GM19238 (cell line): ENCODE measurements at regions not wholly inside any gene's neighbourhood (a gene's known extent, or its start where the extent isn't known, plus 50 kb on each side); places are given as distances from the start of the nearest gene placed in this dataset.

ENCODE experiments used
- DNase-seq: peaks from one replicate; pipeline ENCODE4 v3.0.0; 2011; ENCODE audit warnings: low spot score; ENCODE audit not compliant: insufficient read length

DNA sequence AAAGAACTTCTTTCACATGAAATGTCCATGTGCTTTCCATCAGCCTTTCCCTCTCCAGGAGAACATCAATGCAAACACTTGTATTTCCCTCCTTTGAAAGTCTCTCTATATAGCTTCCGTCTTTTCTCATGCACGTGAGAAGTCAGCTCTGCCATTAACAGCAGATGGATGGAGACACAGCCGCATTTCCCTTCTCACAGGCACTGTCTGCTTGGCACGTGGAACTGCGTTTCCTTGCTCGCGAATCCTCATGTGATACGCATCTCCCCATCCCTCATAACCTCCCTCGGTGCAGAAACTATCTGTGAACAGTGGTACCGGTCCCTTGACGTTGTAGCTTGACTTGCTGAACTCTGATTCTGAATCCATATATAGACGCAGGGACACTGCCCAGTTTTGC, 717.0 kb upstream of the RBFOX1 start:
- no peak for DNase-seq

DNA sequence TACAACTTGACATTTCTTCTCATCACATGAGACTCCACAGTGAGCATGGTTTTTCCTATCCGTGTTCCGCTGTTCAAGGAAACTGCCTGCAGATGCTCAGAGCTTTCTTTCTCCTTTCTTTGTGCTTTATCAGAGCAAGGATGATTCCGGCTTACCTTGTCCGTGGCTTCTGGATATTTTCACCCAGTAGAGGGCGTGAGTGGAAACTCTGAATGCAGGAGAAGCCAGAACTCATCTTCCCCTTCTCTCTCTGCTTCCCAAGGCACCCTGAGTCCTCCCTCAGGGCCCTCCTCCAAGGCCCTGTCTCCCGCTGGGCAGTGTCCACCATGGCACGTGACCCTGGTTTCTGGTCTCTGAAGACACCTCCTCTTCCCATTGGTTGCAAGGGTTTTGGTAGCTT, 721.1 kb upstream of the RBFOX1 start:
- no peak for DNase-seq

DNA sequence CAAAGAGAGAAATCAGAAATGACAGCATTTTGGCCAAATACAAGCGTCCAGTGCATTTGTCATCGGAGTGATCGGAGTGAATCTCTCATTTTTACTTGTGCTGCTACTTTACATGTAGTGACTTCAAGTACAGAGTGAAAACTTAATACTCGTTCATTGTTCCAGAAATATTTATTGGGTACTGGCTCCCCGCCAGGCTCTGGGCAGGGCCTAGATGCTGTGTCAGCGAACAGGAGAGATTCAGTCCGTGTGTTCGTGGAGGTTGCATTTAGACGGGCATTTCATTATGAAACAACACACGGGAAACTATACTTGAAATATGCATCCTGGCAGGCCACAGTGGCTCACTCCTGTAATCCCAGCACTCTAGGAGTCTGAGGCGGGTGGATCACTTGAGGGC, 727.2 kb upstream of the RBFOX1 start:
- no peak for DNase-seq

DNA sequence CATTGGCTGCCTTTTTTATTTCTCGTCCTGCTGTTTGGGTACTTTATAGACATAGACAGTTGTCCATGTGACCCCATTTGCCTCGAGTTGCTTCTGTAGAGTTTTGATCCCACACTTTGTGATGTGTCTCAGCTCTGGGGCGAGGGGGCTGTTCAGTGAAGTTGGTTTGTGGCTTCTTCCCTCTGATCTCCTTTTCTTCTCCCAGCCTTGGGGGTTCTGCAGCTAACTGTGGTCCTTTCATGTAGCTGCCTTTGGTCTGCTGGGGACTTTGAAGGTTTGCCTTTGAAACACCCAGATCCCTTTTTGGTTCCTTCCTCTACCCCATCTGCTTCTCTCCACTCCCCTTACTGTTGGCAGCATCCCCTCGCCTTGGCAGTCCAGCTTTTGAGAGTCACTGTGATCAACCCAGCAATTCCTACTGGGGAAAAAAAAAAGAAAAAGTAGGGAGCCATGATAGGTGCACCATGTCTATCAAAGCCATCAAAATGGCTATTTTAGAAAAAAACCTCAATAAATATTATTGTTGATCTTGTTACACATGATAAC, 728.8 kb upstream of the RBFOX1 start:
- no peak for DNase-seq

DNA sequence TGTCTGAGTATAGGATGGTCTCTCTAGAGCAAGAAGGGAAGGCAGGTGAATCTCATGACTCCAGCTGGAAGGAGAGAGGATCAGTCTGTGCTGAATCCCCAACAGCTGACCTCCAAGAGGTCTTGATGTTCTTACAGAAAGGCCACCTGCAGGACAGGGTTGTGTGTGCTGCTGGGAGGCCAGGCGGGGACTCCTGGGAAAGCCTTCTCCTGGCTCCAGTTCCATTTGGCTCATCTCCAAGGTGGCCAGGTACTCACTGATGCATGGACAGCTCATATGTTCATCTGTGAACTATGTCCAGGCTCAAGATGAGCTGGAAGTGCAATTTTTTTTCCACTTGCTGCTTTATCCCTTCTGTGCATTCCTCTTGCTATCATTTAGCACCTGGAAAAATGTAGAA, 730.2 kb upstream of the RBFOX1 start:
- no peak for DNase-seq

DNA sequence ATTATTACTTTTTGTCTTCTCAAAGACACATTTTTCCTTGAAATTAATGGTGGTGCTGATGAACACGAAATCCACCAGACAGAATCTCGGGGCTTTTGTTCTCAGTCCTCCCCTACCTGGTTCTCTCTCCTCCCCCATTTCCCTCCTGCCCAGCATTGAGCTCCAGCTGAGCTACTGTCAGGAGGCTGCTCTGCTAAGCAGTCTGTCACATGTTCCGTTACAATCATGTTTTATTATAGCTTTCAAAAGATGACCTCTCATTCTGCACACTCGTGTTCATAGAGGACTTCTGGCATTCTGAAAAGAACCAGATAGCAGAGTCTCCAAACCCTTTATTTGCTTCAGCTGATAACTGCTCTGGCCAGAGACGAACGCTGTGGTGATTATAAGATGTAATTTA, 732.5 kb upstream of the RBFOX1 start:
- no peak for DNase-seq

DNA sequence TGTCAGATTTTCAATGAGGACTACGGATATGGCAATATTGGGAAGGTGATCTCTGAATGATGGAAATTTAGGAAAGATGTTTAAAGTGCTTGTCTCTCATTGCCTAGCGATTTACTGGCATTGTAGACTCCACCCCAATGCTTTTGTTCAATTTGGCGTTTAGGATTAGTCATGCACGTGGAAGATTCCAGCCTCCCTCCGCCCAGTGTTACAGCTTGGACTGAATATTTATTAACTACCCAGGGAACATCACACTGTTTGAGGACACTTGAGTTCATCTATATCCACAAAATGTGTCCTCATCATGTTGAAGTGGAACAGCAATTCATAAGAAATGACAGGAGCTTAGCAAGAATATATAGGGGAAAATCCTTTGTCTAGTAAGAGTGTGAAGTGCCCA, 738.8 kb upstream of the RBFOX1 start:
- DNase-seq: no peak

- DNase-seq: no peak
Observed at GRCh38 chr16:6576606-6577005, 756.0 kb upstream of the RBFOX1 start.

DNA sequence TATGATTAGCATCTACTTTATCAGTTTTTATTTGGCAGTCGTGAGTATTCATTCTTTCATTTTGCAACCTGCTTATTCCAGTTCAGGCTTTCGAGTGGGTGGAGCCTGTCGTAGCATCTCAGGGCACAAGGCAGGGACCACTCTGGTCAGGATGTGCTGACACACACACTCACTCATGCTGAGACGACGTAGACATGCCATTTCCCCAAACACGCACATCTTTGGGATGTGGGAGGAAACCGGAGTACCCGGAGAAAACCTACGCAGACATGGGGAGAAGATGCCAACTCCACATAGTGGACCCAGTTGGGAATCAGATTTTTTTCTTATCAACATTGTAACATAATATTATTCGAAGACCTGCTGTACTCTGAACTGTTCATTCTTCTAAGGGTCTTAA, 756.5 kb upstream of the RBFOX1 start:
- no peak for DNase-seq

DNA sequence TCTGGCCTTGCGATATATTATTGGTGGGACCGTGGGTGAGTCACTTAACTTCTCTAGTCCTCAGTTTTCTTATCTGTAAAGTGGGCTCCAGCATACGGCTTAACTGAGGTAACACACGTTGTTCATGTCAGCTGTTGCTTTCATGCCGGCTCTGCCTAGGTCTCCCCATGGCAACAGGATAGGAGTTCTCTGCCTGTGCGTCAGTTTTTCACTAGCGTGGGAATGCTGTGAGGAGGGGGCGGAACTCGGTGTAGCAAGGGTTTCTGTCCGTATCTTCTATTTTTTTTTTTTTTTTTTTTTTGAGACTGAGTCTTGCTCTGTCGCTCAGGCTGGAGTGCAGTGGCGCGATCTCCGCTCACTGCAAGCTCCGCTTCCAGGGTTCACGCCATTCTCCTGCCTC, 758.5 kb upstream of the RBFOX1 start:
- no peak for DNase-seq

- no peak for DNase-seq
Observed at GRCh38 chr16:6573577-6573976, 759.1 kb upstream of the RBFOX1 start.

- no peak for DNase-seq
Observed at GRCh38 chr16:6571044-6571443, 761.6 kb upstream of the RBFOX1 start.

DNA sequence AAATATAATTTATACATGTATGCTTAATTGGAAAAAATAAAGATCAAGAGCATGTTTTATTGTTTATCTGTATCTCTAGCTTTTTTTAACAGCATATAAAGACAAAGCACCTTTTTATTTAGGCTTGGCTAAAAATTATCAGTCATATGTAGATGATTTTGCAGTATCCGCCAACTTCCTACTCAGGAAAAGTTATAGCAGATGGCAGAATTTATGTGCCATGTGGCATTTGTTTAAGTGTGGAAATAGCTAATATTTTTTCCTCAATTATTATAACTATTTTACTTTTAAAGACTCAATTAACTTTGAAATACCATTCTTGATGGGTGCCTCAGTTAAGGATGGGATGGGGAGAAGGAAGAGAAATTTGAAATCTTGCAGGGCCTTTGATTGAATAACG, 762.1 kb upstream of the RBFOX1 start:
- no peak for DNase-seq

DNA sequence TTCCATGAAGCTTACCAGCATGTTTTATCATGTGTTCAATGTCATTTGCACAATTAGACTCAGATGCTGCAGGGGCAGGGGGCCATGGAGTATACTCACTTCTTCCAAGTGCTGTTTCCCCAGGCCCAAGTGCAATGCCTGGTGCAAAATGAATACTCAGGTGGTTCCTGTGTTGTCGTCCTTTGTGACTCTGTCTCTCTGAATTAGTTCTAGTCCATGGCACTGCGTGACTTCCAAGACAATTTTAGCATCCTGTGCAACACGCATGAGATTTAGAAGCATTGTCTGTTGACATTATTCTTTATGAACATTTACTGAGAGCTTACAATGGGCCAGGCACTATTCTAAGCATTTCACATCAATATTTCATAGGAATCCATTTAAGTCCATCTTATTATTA, 769.7 kb upstream of the RBFOX1 start:
- DNase-seq: no peak

GRCh38 chr16:6560306-6561100, 772.1 kb upstream of the RBFOX1 start:
- no peak for DNase-seq

DNA sequence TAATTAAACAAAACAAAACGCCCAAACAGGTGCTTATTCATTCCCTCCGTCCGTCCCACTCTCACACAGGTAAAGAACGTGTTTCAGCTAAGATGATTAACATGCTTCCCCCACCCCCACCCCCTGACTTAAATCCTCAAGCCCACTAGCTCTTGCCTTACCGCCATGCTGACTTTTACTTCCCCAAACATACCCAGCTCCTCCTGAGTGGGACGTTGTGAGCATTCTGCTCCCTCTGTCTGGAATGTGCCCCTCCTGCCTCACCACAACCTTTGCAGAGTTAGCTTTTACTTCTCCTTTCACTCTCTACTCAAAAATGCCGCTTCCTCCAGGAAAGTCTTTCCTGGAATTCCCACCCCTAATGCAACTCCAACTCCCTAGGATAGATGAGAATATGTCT, 774.0 kb upstream of the RBFOX1 start:
- no peak for DNase-seq

DNA sequence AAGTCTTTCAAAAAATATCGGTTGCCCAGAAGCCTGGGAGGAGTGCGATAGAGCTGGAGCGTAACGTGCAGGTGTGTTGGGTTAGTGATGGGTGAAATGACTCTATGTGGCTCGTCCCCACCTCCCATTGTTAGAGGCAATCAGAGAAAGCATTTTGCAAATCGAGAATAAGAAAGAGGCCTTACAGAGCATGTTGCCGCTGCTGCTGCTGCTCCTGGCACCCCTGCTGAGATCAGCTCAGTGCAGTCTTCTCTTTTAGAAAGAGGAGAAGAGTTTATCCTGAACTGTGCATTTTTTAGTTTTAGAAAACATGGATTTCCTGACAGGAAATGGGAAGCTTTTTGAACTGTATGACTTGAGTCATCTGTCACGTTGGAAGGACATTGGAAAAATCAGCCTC, 774.5 kb upstream of the RBFOX1 start:
- no peak for DNase-seq

DNA sequence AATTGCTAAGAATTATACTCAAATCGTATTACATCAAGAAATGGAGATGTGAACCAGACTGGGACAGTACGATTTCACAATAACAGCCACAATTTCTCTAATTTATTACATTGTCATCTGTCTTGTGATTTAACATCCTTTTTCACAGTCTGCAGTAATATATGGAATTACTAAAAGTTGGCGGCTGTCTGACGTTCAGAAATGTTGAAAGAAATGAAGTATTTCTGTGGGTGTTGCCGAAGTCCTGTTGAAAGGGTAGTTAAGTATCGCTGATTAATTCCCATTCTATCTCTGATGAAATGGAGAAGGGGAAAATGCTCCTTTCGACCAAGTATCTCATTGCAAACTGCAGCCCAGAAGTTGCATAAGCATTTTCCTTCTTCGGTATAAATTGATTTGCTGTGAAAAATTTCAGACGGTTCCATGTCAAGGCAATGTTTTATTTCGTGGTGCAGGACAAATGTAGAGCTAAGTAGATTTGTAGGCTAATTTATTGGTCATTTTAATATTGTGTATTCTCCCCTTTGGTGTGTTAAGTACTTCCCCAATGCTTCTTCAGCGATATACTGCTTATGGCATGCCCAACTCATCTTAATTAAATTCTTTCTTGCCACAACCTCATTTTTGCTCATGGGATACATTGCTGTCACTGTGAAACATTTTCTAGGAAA, 775.2 kb upstream of the RBFOX1 start:
- DNase-seq: no peak

DNA sequence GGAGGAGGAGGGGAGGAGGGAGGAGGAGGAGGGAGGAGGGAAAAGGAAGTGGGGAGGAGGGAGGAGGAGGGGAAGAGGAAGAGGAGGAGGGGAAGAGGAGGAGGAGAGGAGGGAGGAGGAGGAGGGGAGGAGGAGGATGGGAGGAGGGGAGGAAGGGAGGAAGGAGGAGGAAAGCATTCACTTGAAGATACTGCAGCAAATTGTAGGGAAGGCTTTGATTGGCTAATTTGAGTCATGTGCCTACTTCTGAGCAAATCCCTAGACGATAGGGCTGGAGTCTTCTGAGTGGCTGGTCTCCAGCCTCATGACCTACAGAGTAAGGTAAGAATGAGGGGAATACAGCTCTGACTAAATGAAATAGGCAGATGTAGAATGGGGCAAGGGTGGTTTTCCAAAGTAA, 783.2 kb upstream of the RBFOX1 start:
- DNase-seq: no peak

- no peak for DNase-seq
Observed at GRCh38 chr16:6548507-6548906, 784.1 kb upstream of the RBFOX1 start.

DNA sequence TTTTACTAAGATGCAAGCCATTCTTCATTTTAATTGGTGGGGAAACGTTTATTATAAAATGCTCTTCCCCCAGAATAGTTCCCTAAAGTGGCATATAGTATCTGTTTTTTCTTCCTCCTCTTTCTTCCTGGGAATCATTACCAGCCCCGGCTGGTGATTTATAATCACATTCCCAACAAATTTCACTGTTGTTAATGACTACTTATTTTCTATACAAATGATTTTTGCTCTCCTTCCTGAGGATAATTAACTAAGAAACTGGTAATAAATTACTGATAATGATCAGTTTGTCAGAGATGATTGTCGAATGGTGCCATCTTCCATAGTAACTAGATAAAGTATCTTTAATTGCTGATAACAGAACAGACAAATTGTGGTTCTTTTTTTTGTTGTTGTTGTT, 785.5 kb upstream of the RBFOX1 start:
- no peak for DNase-seq

GRCh38 chr16:6545329-6545728, 787.3 kb upstream of the RBFOX1 start:
- no peak for DNase-seq

GRCh38 chr16:6541267-6541666, 791.4 kb upstream of the RBFOX1 start:
- no peak for DNase-seq
